Lower leg skin (tissue), 3 donors: ENCODE measurements at regions not wholly inside any gene's neighbourhood (a gene's known extent, or its start where the extent isn't known, plus 50 kb on each side); places are given as distances from the start of the nearest gene placed in this dataset.

Experiments used
- CTCF ChIP-seq, 3 donors: fragments of 450-650 bp; IDR thresholded peaks; one replicate each; pipeline ENCODE4 v1.5.1; 2016; ENCODE audit warnings: antibody characterized with exemption in 3 of 3, mild to moderate bottlenecking in 3 of 3, moderate library complexity in 2 of 3
- POLR2A ChIP-seq, 2 donors: fragments of 450-650 bp; IDR thresholded peaks; one replicate each; pipeline ENCODE4 v1.6.1; 2016 to 2017; ENCODE audit warnings: antibody characterized with exemption in 2 of 2, mild to moderate bottlenecking in 1 of 2, moderate library complexity in 1 of 2

- TF ChIP-seq CTCF (IDR thresholded peaks at IDR 0.05) (no peak), POLR2A (IDR thresholded peaks at IDR 0.05) (no peak)
Observed at GRCh38 chr1:195516036-195516435, 1092.2 kb downstream of the KCNT2 start.
